Endothelial cell of umbilical vein (primary cell): ENCODE measurements at regions not wholly inside any gene's neighbourhood (a gene's known extent, or its start where the extent isn't known, plus 50 kb on each side); places are given as distances from the start of the nearest gene placed in this dataset.

Source experiments
- BruUV-seq: library from RNA; stranded (reverse); fragments of 400-500 nt; replicated peaks from 2 replicates; lab custom pipeline; 2021; lab: Mats Ljungman, UMichigan
- CTCF ChIA-PET: fragments of 300-600, 350-600 bp; sonication (Branson Sonifier 250); formaldehyde crosslinking; loops from one replicate; lab custom pipeline; 2021; ENCODE audit warnings: antibody characterized with exemption, inconsistent platforms; lab: Charles Lee
- POLR2A ChIA-PET: fragments of 300-600, 350-600 bp; sonication (Branson Sonifier 250); formaldehyde crosslinking; loops from one replicate; lab custom pipeline; 2021; ENCODE audit warnings: antibody characterized with exemption, inconsistent platforms; lab: Charles Lee
- DNase-seq: peaks from one replicate; pipeline ENCODE4 v3.0.0-alpha.2; 2011; ENCODE audit warnings: low read depth, low spot score
- FAIRE-seq: peaks from 2 replicates; lab custom pipeline; 2011; peaks lifted over from hg19 to GRCh38; lab: Jason Lieb, UNC
- H2AFZ ChIP-seq: 2 replicates; pipeline ENCODE4 v1.6.0; 2012; ENCODE audit warnings: low read depth, low read length, control low read depth, inconsistent platforms
- H3K27ac ChIP-seq: 2 replicates; pipeline ENCODE4 v1.5.1; 2011; ENCODE audit warnings: low read depth, mild to moderate bottlenecking, control low read depth, low read length, moderate library complexity; ENCODE audit not compliant: insufficient read depth
- H3K27me3 ChIP-seq, 2 experiments: 2 replicates each; pipeline versions ENCODE4 v1.6.0 to v1.6.1; 2011; ENCODE audit warnings: low read length in 2 of 2, mixed read lengths in 1 of 2; ENCODE audit not compliant: control insufficient read depth in 2 of 2, insufficient read depth in 2 of 2
- H3K36me3 ChIP-seq, 2 experiments: 2 replicates in 1 of 2; 3 replicates in 1 of 2; pipeline ENCODE4 v1.5.1; 2011; ENCODE audit warnings: low read length in 2 of 2, mild to moderate bottlenecking in 1 of 2, moderate library complexity in 1 of 2; ENCODE audit not compliant: control insufficient read depth in 2 of 2, insufficient read depth in 2 of 2; ENCODE audit errors: extremely low read depth in 1 of 2
- H3K4me1 ChIP-seq: 3 replicates; pipeline ENCODE4 v1.5.1; 2011; ENCODE audit warnings: mild to moderate bottlenecking, low read length; ENCODE audit not compliant: control insufficient read depth, insufficient read depth; ENCODE audit errors: extremely low read depth
- H3K4me2 ChIP-seq: 2 replicates; pipeline ENCODE4 v1.6.1; 2011; ENCODE audit warnings: low read length, control low read depth, mixed read lengths; ENCODE audit not compliant: insufficient read depth
- H3K4me3 ChIP-seq, 3 experiments: fragments of 200-600 bp in 1 of 3; sonication (generic), shearing (Covaris generic) in 1 of 3; replicated peaks in 1 of 3; 2 replicates each; pipeline ENCODE4 v1.5.1; 2011 to 2016; ENCODE audit warnings: control low read depth in 3 of 3, low read length in 3 of 3, mild to moderate bottlenecking in 2 of 3, inconsistent platforms in 1 of 3, low read depth in 1 of 3, moderate library complexity in 1 of 3; ENCODE audit not compliant: insufficient read depth in 1 of 3
- H3K79me2 ChIP-seq: 2 replicates; pipeline ENCODE4 v1.6.0; 2012; ENCODE audit warnings: low read length, inconsistent platforms; ENCODE audit not compliant: control insufficient read depth, insufficient read depth
- H3K9ac ChIP-seq: replicated peaks from 2 replicates; pipeline ENCODE3; 2011; ENCODE audit warnings: low read length, control low read depth; ENCODE audit not compliant: insufficient read depth; ENCODE audit errors: extremely low read depth
- H3K9me1 ChIP-seq: replicated peaks from 3 replicates; pipeline ENCODE4 v1.6.0; 2011; ENCODE audit warnings: mild to moderate bottlenecking, low read length; ENCODE audit not compliant: control insufficient read depth, insufficient read depth; ENCODE audit errors: extremely low read depth
- H3K9me3 ChIP-seq: replicated peaks from 2 replicates; pipeline ENCODE4 v1.5.1; 2012; ENCODE audit warnings: low read length, inconsistent platforms; ENCODE audit not compliant: control insufficient read depth, insufficient read depth
- H4K20me1 ChIP-seq: replicated peaks from 2 replicates; pipeline ENCODE3; 2011; ENCODE audit warnings: mild to moderate bottlenecking, low read length; ENCODE audit not compliant: control insufficient read depth, insufficient read depth; ENCODE audit errors: extremely low read depth
- CTCF ChIP-seq, 2 donors: IDR thresholded peaks; 1 replicate in 1 of 2; 2 replicates in 1 of 2; pipeline ENCODE4 v1.5.1; 2011; ENCODE audit warnings: low read length in 2 of 2, mild to moderate bottlenecking in 2 of 2, moderate library complexity in 2 of 2, control low read depth in 1 of 2, inconsistent platforms in 1 of 2, low read depth in 1 of 2; ENCODE audit not compliant: insufficient read depth in 1 of 2; ENCODE audit errors: extremely low read depth in 1 of 2
- EZH2 ChIP-seq: IDR thresholded peaks from 2 replicates; pipeline ENCODE4 v1.6.1; 2012; ENCODE audit warnings: borderline replicate concordance, low read depth, mild to moderate bottlenecking, moderate library complexity, low read length, inconsistent platforms; ENCODE audit not compliant: severe bottlenecking
- FOS ChIP-seq: IDR thresholded peaks from 2 replicates; pipeline ENCODE4 v1.6.1; 2011; ENCODE audit warnings: mild to moderate bottlenecking, low read length, moderate library complexity, borderline replicate concordance; ENCODE audit not compliant: insufficient read depth
- GATA2 ChIP-seq: IDR thresholded peaks from 2 replicates; pipeline ENCODE4 v1.7.0; 2011; ENCODE audit warnings: low read depth, mild to moderate bottlenecking, moderate library complexity, mixed read lengths, low read length; ENCODE audit not compliant: insufficient read length, insufficient read depth
- JUN ChIP-seq: IDR thresholded peaks from 2 replicates; pipeline ENCODE4 v1.6.1; 2011; ENCODE audit warnings: borderline replicate concordance, low read depth; ENCODE audit not compliant: insufficient read length, insufficient read depth
- MAX ChIP-seq: IDR thresholded peaks from 2 replicates; pipeline ENCODE4 v1.6.1; 2011; ENCODE audit not compliant: insufficient read depth, insufficient read length
- MYC ChIP-seq: IDR thresholded peaks from one replicate; pipeline ENCODE4 v1.6.1; 2011; ENCODE audit warnings: mild to moderate bottlenecking, low read depth, low read length
- POLR2A ChIP-seq: IDR thresholded peaks from 2 replicates; pipeline ENCODE4 v1.6.1; 2012; ENCODE audit warnings: low read depth, mild to moderate bottlenecking, control low read depth, low read length
- POLR2AphosphoS5 ChIP-seq: IDR thresholded peaks from 2 replicates; pipeline ENCODE4 v1.6.1; 2012; ENCODE audit warnings: low read depth, mild to moderate bottlenecking, control low read depth, low read length, moderate library complexity; ENCODE audit not compliant: insufficient read depth
- dilution Hi-C: fragments of 300-500 bp; cut with MboI; formaldehyde crosslinking; loops from one replicate; pipeline ENCODE4 v1.15.0; 2019; ENCODE audit warnings: low sequenced_read_pairs; ENCODE audit not compliant: extremely low pct_ligation_motif_present
- intact Hi-C: fragments of 100-400 bp; cut with micrococcal nuclease; formaldehyde crosslinking; loops from one replicate; pipeline ENCODE4 v1.10.0; 2022

- dilution Hi-C loops (no loop called here), intact Hi-C loops (no loop called here)
- CTCF ChIA-PET, result no interaction called here
- Histone ChIP-seq H4K20me1 (no peaks in the 10 kb centered on the region), H3K4me2 (no peak overlapping the region), H3K4me1 (no peaks in the 10 kb centered on the region), H2AFZ (no peak overlapping the region), H3K9ac (no peak overlapping the region), H3K27ac (no peak overlapping the region), H3K9me1 (no peaks in the 10 kb centered on the region), H3K36me3 (no peaks in the 10 kb centered on the region), H3K27me3 (no peaks in the 10 kb centered on the region), H3K79me2 (no peaks in the 10 kb centered on the region), H3K4me3 (no peak overlapping the region), H3K9me3 (no peaks in the 10 kb centered on the region)
- DNase-seq (no peak), FAIRE-seq (no peak)
- TF ChIP-seq JUN (no peak), CTCF (IDR thresholded peaks at IDR 0.05; ENCODE audit: extremely low read depth in 1 of 2, insufficient read depth in 1 of 2, low read depth in 1 of 2, low read length in 2 of 2) (no peak), POLR2A (no peak), MAX (no peak), FOS (no peak), GATA2 (no peak), POLR2AphosphoS5 (no peak), EZH2 (no peak), MYC (no peak)
- BruUV-seq, result no TSS peak
- POLR2A ChIA-PET, result no interaction called here
Observed at GRCh38 chr3:103082501-103082900, 647.7 kb downstream of the ZPLD1 start.
